Kidney (tissue), 13 donors: ENCODE measurements at regions not wholly inside any gene's neighbourhood (a gene's known extent, or its start where the extent isn't known, plus 50 kb on each side); places are given as distances from the start of the nearest gene placed in this dataset.

Source experiments
- DNase-seq, 5 donors: peaks; one replicate each; pipeline ENCODE4 v3.0.0-alpha.2; 2013 to 2020
- FAIRE-seq: peaks from 2 replicates; lab custom pipeline; 2012; peaks lifted over from hg19 to GRCh38; lab: Jason Lieb, UNC
- H3K27ac ChIP-seq, 2 donors: one replicate each; pipeline ENCODE4 v1.7.0; 2013; ENCODE audit warnings: low read depth in 2 of 2, low read length in 2 of 2, inconsistent platforms in 1 of 2
- H3K27me3 ChIP-seq: one replicate; pipeline ENCODE4 v1.7.1; 2013; ENCODE audit warnings: low read length, inconsistent platforms; ENCODE audit not compliant: control insufficient read depth, insufficient read depth
- H3K36me3 ChIP-seq, 3 donors: one replicate each; pipeline versions ENCODE4 v1.7.0 to v1.7.1; 2013; ENCODE audit warnings: low read length in 3 of 3, control low read depth in 1 of 3, inconsistent platforms in 1 of 3; ENCODE audit not compliant: insufficient read depth in 3 of 3, control insufficient read depth in 2 of 3
- H3K4me1 ChIP-seq, 3 donors: one replicate each; pipeline versions ENCODE4 v1.7.0 to v1.7.1; 2013; ENCODE audit warnings: low read length in 3 of 3, inconsistent platforms in 1 of 3, low read depth in 1 of 3; ENCODE audit not compliant: control insufficient read depth in 2 of 3, insufficient read depth in 2 of 3
- H3K4me3 ChIP-seq, 3 donors: one replicate each; pipeline versions ENCODE4 v1.7.0 to v1.8.1; 2013; ENCODE audit warnings: low read length in 3 of 3, control low read depth in 1 of 3, inconsistent platforms in 1 of 3
- H3K9ac ChIP-seq, 3 donors: one replicate each; pipeline versions ENCODE4 v1.7.0 to v1.7.1; 2013; ENCODE audit warnings: low read length in 3 of 3, control low read depth in 1 of 3, inconsistent platforms in 1 of 3
- H3K9me3 ChIP-seq, 3 donors: one replicate each; pipeline versions ENCODE4 v1.7.0 to v1.7.1; 2013; ENCODE audit warnings: low read length in 3 of 3, control low read depth in 1 of 3, inconsistent platforms in 1 of 3; ENCODE audit not compliant: control insufficient read depth in 2 of 3, insufficient read depth in 1 of 3
- intact Hi-C: fragments of 100-400 bp; cut with DNase I; formaldehyde crosslinking; loops from one replicate; pipeline ENCODE4 v1.11.1; 2022
- TF ChIP-seq, protein P1 (sequence below): IDR thresholded peaks from 3 replicates; pipeline ENCODE4 v1.5.1; 2012; ENCODE audit warnings: mild to moderate bottlenecking, moderate library complexity, borderline replicate concordance; ENCODE audit not compliant: insufficient read depth; ENCODE audit errors: extremely low read depth
- donor health status: control.
- donor health status: control.
- donor health status: control.
- donor health status: control.
- donor health status: control.
- donor health status: DM: yes; HTN: yes; CAD: no.
- donor health status: Normal renal cell carcinoma (clear cell type).

DNA sequence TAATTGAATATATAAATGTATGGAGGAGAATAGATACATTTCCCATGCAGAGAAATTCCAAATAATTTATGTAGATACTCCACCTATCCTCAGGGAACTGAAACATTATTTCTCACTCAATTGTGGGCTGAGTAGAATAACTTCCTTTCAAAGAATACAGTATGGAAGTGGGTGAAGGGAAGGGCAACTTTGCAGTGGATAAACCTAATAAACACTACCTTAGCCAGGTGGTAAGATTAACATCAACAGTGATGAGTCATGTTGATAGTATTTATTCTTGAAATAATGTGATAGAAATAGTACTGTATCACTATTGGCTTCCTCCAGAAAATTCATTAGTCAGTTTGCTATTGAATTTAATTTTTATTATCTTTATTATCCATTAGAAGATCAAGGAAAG, 716.4 kb upstream of the CHAC2 start:
- Histone ChIP-seq H3K27ac (no peak overlapping the region), H3K9ac (no peak overlapping the region), H3K4me3 (no peak overlapping the region), H3K4me1 (no peaks in the 10 kb centered on the region), H3K27me3 (no peaks in the 10 kb centered on the region), H3K36me3 (no peaks in the 10 kb centered on the region), H3K9me3 (no peaks in the 10 kb centered on the region)
- DNase-seq (no peak), FAIRE-seq (no peak)
- intact Hi-C loops, result no loop called here
- TF ChIP-seq, protein P1, sequence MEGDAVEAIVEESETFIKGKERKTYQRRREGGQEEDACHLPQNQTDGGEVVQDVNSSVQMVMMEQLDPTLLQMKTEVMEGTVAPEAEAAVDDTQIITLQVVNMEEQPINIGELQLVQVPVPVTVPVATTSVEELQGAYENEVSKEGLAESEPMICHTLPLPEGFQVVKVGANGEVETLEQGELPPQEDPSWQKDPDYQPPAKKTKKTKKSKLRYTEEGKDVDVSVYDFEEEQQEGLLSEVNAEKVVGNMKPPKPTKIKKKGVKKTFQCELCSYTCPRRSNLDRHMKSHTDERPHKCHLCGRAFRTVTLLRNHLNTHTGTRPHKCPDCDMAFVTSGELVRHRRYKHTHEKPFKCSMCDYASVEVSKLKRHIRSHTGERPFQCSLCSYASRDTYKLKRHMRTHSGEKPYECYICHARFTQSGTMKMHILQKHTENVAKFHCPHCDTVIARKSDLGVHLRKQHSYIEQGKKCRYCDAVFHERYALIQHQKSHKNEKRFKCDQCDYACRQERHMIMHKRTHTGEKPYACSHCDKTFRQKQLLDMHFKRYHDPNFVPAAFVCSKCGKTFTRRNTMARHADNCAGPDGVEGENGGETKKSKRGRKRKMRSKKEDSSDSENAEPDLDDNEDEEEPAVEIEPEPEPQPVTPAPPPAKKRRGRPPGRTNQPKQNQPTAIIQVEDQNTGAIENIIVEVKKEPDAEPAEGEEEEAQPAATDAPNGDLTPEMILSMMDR, result no peak

DNA sequence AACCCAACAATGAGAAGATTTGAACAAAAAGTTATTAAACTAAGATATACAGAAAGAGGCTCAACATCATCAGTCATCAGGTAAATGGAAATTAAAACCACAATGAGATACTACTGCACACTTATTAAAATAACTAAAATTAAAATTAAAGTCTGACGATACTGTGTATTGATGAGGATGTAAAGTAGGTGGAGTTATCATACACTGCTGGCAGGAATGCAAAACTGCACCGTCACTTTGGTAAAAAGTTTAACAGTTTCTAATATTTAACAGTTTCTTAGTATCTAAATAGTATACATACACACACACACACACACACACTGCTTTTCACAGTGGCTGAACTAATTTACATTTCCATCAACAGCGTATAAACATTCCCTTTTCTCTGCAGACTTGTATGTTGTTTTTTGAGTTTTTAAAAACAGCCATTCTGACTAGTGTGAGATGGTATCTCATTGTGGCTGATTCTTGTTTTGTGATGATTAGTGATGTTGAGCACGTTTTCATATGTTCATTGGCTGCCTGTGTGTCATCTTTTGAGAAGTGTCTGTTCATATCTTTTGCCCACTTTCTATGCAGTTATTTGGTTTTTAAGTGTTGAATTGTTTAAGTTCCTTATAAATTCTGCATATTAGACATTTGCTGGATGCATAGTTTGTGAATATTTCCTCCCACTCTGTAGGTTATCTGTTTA, 726.9 kb upstream of the CHAC2 start:
- H3K4me1 ChIP-seq, result no peaks in the 10 kb centered on the region
- intact Hi-C loops, result no loop called here

DNA sequence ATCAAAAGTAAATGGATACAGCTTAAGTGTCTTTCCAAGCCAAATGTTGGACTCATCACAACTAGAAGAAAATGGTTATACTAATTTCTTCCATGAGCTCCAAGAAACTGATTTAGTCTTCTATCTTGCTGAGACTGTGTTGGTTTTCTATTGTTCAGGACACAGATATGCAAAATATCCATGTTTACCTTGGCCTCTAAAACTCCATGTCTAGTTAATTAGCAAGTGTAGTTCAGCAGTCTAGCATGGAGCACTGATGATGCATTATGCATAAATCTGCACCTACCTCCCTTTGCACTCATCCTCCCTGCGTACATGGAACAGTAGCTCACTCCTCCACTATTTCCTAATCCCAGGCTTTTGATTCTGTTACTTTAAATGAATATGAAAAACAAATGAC, 731.4 kb upstream of the CHAC2 start:
- no peak for DNase-seq
- FAIRE-seq, result no peak
- H3K9ac ChIP-seq, result no peak overlapping the region
- intact Hi-C loops, result no loop called here
- H3K4me1 ChIP-seq, result no peaks in the 10 kb centered on the region
- H3K4me3 ChIP-seq, result no peak overlapping the region
- H3K27ac ChIP-seq, result no peak overlapping the region
- no peaks in the 10 kb centered on the region for H3K27me3 ChIP-seq
- TF ChIP-seq, protein P1, result no peak
- H3K9me3 ChIP-seq, result no peaks in the 10 kb centered on the region
- no peaks in the 10 kb centered on the region for H3K36me3 ChIP-seq

More for the DNA sequence above, 726.9 kb upstream of the CHAC2 start:
- Histone ChIP-seq H3K4me3 (no peak overlapping the region), H3K36me3 (no peaks in the 10 kb centered on the region), H3K9ac (no peak overlapping the region), H3K9me3 (no peaks in the 10 kb centered on the region), H3K27ac (no peak overlapping the region), H3K27me3 (no peaks in the 10 kb centered on the region)
- no peak for FAIRE-seq
- TF ChIP-seq, protein P1, result no peak
- no peak for DNase-seq

GRCh38 chr2:53035153-53035552, 732.5 kb upstream of the CHAC2 start:
- TF ChIP-seq, protein P1, result no peak

More at GRCh38 chr2:53035153-53035552, 732.5 kb upstream of the CHAC2 start:
- H3K4me1 ChIP-seq, result no peaks in the 10 kb centered on the region
- H3K4me3 ChIP-seq, result no peak overlapping the region
- H3K27me3 ChIP-seq, result no peaks in the 10 kb centered on the region
- no peaks in the 10 kb centered on the region for H3K36me3 ChIP-seq
- no peak overlapping the region for H3K27ac ChIP-seq
- H3K9ac ChIP-seq, result no peak overlapping the region
- FAIRE-seq, result no peak
- intact Hi-C loops, result no loop called here
- DNase-seq, result no peak
- no peaks in the 10 kb centered on the region for H3K9me3 ChIP-seq
